ENCODE measurements at regions not wholly inside any gene's neighbourhood (a gene's known extent, or its start where the extent isn't known, plus 50 kb on each side); places are given as distances from the start of the nearest gene placed in this dataset.

GRCh38 chr3:181455276-181455675 lies 256.4 kb upstream of the SOX2 start:
- TF ChIP-seq FOXP2 (optimal IDR thresholded peaks at IDR 0.05; ENCODE audit: borderline replicate concordance, extremely low read depth, extremely low read length, insufficient read depth): no peak
- no peak for TF ChIP-seq POLR2AphosphoS5 (IDR thresholded peaks at IDR 0.05; ENCODE audit: low read depth, low read length)
- TF ChIP-seq TAF1 (IDR thresholded peaks at IDR 0.05; ENCODE audit: borderline replicate concordance, insufficient read depth, low read length): no peak
- no peak for TF ChIP-seq SIN3A (IDR thresholded peaks at IDR 0.05; ENCODE audit: borderline replicate concordance, insufficient read depth, low read length)
- TF ChIP-seq REST (IDR thresholded peaks at IDR 0.05; ENCODE audit: insufficient read depth in 1 of 2, low read depth in 2 of 2, low read length in 2 of 2): no peak

- TF ChIP-seq TAF1 (IDR thresholded peaks at IDR 0.05; ENCODE audit: borderline replicate concordance, insufficient read depth, low read length) (no peak), FOXP2 (optimal IDR thresholded peaks at IDR 0.05; ENCODE audit: borderline replicate concordance, extremely low read depth, extremely low read length, insufficient read depth) (no peak), SIN3A (IDR thresholded peaks at IDR 0.05; ENCODE audit: borderline replicate concordance, insufficient read depth, low read length) (no peak), POLR2AphosphoS5 (IDR thresholded peaks at IDR 0.05; ENCODE audit: low read depth, low read length) (no peak), REST (IDR thresholded peaks at IDR 0.05; ENCODE audit: insufficient read depth in 1 of 2, low read depth in 2 of 2, low read length in 2 of 2) (no peak)
These were observed 257.2 kb upstream of the SOX2 start for GRCh38 chr3:181454451-181455027.

GRCh38 chr3:181446741-181447140 lies 265.0 kb upstream of the SOX2 start:
- no peak for TF ChIP-seq SIN3A (IDR thresholded peaks at IDR 0.05; ENCODE audit: borderline replicate concordance, insufficient read depth, low read length)
- TF ChIP-seq REST (IDR thresholded peaks at IDR 0.05; ENCODE audit: insufficient read depth in 1 of 2, low read depth in 2 of 2, low read length in 2 of 2): no peak
- TF ChIP-seq POLR2AphosphoS5 (IDR thresholded peaks at IDR 0.05; ENCODE audit: low read depth, low read length): no peak
- no peak for TF ChIP-seq FOXP2 (optimal IDR thresholded peaks at IDR 0.05; ENCODE audit: borderline replicate concordance, extremely low read depth, extremely low read length, insufficient read depth)
- no peak for TF ChIP-seq TAF1 (IDR thresholded peaks at IDR 0.05; ENCODE audit: borderline replicate concordance, insufficient read depth, low read length)

DNA sequence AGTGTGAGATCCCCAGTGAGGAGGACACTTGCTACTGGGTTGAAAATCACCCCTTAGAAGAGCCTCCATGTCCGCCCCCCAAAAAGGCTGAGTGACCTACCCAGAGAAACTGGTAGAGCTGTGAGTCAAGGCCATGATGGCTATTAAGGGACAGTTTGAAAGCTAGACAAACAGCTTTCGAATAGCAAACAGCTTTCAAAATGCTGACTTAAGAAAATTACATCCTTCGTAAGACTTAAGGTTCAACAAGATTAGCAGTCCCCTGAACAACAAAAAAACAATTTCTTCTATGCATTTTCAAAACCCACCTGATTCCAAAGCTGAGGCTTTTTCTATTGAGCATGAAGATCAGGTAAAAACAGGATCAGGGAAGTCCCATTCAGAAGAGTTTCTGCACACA lies 269.7 kb upstream of the SOX2 start:
- TF ChIP-seq TAF1 (IDR thresholded peaks at IDR 0.05; ENCODE audit: borderline replicate concordance, insufficient read depth, low read length) (no peak), REST (IDR thresholded peaks at IDR 0.05; ENCODE audit: insufficient read depth in 1 of 2, low read depth in 2 of 2, low read length in 2 of 2) (no peak), POLR2AphosphoS5 (IDR thresholded peaks at IDR 0.05; ENCODE audit: low read depth, low read length) (no peak), SIN3A (IDR thresholded peaks at IDR 0.05; ENCODE audit: borderline replicate concordance, insufficient read depth, low read length) (no peak), FOXP2 (optimal IDR thresholded peaks at IDR 0.05; ENCODE audit: borderline replicate concordance, extremely low read depth, extremely low read length, insufficient read depth) (no peak)

Data from PFSK-1 (cell line).